ENCODE measurements at regions not wholly inside any gene's neighbourhood (a gene's known extent, or its start where the extent isn't known, plus 50 kb on each side); places are given as distances from the start of the nearest gene placed in this dataset.

- DNase-seq: no peak
Measured at GRCh38 chr22:23405366-23405851, 174.7 kb downstream of the IGLL1 start.

DNA sequence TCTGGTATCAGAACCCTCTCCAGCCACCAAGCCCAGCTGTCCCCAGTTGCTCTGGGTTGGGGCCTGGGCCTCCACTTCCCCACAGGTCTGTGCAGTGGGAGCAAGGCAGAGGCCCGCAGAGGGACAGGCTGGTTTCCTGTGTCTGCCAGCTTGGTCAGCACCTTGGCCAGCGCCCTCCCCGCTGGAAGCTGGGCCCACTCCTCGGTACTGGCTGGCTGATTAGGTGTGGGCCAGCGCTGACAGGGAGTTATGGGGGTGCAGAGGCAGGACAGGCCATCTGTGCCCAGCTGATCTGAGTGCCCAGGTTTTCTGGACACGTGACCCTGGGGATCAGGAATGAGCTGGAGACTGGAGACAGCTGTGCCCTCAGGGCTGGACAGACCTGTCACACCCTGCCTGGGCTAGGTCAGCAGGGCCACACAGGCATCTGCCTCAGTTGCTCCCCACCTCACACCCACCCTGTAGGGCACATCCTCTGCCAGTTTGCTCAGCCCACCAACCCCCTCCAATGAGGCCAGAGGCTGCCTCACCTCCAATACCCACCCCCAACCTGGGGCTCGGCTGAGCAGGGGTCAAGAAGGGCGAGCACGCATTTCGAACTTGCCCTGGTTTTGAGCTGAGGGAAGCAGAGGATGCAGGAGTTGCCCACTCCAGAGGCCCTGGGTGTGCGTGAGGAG lies 175.3 kb downstream of the IGLL1 start:
- DNase-seq: no peak

DNA sequence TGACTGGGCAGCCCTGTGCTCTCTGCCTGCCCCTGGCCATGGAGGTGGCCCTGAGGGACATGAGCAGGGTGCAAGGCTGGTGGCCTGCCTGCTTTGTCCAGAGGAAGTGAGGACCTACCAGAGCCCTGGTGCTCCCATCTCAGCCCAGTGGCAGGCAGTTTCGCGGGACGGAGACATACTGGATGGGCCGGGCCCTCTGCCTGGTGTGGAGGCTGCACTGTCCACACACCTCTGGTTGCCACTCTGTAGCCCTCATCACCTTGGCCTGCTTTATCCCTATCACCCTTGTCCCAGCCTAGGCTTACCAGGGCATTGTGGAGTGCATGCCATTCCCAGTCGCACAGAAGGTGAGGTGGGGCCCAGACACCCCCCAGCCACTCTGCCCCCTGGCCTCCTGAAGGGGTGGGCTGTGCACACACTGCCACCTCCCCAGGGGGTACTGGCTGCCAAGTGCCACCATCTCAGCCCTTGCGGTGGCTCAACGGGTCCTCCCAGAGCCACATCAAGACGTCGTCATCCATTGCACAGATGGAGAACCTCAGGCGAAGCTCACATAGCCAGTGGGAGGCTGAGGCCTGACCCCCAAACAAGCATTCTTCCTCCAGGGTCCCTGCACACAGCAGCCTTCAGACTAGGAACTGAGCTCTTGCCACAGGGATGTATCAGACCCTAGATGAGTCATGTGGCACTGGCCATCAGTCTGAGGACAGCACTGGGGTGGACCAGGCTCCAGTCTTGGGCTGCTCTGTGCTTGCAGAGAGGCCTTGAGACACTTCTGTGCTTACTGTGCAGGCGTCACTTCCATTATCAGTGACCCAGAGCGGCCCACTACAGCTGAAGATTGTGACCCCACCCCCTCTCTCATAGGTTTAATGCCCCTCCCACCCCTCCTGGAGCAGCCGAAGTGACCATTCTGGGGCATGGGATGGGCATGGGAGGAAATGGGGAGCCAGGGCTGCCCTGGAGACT lies 176.1 kb downstream of the IGLL1 start:
- DNase-seq: no peak

DNA sequence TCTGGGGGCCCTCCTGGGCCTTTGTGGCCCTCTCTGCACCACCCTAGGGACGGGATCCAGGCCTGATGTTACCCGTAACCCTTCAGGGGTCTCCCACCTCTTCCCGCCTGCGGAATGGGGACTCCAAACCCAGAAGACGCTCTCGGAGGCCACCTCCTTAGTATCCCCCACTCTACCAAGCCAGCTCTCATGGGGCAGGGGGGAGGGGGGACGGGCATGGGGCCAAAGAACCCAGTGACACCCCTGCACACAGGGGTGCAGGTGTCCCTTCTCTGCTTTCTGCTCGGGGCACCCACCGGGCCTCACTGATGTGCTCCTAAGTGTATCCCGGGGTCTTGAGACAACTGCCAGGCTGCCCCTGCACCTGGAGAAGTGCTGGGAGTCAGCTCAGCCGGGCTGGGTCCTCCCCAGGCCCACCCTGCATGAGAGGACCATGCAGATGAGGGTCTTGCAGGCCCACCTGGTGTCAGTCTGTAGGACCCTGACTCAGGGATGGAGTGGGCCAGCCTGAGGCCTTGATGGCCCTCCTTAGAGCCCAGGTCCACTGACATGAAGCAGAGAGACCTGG lies 176.9 kb downstream of the IGLL1 start:
- DNase-seq: no peak

DNA sequence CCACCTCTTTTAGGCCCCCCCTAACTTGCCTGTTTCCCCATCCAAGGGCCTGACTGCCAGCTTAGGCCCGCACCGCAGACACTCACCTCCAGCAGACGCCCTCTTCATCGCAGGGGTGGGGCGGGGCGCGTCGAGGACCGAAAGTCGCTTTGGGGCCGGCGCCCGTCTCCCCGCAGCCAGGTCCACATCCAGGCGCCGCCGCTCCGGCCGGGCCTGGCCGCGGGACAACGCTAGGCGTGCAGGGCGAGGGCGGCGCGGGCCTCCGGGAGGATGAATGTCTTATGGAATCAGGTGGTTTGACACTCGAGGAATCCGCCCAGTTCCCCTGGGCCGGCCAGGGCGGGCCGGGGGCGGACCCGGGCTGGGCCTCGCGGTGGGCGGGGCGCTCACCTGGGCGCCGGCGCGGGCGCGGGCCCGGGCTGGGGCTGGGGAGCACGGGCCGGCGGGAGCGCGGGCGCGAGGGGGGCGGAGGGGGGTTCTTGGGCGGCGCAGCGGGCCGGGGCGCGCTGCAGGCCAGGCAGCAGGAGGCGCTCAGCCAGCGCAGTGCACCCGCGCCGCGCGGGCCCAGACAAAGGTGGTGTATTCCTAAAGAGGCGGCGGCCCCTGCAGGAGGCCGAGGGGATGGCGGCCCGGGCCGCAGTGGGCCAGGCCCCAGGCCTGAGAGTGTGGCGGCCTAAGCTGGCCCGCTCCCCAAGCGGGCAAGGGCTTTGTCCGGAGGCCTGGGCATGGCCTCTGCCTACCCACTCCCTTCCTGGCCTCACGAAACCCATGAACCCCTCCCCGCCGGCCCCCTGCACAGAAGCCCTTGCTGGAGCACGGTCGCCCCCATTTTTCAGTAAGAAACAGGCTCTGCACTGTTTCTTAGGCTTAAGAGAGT lies 177.6 kb downstream of the IGLL1 start:
- DNase-seq: peak; percentile 58

- no peak for DNase-seq
Measured at GRCh38 chr22:23401910-23402274, 178.2 kb downstream of the IGLL1 start.

DNA sequence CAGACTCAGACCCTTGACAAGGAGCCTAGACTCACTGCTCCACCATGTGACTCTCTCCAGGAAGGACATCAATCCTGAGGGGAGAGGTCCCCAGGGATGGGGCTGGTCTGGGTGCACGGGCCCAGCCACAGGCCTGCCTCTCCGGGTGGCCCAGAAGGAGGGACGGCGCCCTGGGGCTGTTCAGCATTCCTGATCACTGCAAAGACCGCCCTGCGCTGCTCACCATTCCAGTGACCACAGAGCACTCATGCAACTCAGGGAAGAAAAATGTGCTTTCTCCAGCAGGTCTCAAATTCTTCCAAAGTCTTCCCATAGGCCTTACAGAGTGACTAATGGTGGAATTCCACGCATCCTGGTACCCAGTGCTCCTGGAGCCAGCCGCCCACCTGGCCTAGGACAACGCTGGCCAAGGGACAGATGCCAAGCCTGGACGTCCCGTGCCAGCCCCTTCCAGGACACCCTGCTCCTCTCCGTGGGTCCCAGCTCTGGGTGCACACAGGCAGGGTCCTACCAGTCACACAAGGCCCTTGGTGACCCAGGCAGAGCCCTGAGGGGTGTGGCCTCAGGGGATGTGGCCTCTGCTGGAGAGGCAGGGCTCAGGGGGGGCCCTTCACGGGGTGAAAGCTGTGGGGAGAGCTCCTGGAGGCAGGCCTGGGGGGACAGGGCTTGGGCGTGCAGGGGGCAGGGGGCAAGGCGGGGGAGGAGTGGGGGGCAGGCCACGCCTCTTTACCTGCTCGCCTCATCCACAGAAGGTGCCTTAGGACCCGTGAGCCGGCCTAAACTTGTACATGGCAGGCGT lies 178.8 kb downstream of the IGLL1 start:
- no peak for DNase-seq

GRCh38 chr22:23400286-23400981 lies 179.7 kb downstream of the IGLL1 start:
- DNase-seq: no peak

DNA sequence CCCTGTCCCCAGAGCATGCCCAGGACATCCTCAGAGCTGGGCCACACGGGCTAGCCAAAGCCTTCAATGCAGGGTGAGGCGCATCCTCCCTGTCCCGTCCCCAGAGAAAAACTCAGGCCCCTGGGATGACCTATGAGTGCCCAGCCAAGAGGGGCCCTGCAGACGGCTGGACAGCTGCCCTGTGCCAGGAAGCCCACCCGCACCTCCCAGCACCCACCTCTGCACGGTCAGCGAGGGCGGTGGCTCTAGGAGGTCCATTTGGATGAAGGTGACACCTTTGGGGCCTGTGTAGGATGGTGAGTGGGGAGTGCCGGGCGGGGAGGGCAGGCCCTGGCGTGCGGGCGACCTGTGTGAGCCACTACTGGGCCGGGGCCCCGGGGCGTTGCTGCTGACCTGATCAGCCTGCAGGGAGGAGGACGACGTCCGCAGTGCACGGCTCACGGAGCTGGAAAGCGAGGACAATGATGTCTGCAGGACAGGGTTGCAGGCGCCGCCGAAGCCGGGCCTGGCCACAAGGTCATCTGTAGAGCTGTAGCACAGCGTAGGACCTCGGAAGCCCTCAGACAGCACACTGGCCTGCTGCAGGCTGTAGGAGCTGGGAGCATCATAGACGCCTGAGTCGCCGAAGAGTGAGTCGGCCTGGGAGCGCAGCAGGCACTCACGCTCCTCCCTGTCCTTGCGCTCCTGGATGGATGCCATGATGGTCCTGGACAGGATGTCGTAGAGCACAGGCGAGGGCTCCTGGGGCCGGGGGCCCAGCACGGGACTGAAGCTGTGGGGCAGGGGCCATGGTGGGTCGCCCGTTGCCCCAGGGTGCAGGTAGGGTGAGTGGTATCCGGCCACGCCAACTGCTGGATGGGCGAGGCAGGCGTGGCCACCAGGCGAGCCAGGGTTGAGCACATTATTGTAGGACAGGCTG lies 180.5 kb downstream of the IGLL1 start:
- DNase-seq: no peak

GRCh38 chr22:23398701-23399366 lies 181.3 kb downstream of the IGLL1 start:
- no peak for DNase-seq

DNA sequence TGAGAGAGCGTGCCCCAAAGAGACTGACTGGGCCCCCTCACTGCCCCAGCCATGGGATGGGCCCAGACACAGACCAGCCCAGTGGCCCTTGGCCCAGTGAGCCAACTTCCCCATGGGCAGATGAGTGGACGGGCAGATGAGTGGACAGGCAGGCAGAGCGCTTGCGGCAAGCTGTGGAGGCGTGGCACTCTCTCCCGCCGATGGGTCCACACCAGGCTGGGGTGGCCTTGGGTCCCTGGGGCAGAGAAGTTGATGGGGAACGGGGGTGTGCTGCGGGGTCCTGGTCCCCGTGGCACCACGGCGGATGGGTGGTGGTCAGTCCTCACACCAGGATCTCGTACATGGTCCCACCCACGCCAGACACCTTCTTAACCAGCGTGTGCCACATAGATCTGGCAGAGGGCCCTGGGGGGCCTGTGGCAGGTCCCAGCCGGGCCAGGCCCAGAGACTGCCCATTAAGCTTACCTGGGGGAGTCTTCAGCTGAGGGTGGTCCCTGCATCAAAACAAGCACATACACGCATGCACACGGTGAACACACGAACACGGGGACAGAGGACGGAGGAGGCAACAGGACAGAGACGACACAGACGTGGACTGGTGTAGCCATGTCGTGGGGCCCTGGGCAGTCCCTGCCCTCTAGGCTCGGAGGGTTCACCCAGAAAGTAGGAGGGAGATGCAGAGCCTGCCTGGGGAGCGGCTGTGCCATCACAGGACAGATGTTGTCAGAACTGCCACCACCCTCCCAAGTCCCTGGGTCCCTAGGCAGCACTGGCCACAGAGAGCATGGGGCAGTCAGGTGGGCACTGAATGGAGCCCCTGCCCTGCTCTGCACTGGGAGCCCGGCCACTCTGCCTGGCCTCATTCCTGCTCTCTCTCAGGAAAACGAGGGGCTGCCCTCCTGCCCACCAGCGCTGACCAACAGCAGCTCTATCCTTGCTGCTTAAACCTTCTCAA lies 182.2 kb downstream of the IGLL1 start:
- DNase-seq: no peak

GRCh38 chr22:23397008-23397612 lies 183.0 kb downstream of the IGLL1 start:
- no peak for DNase-seq

DNA sequence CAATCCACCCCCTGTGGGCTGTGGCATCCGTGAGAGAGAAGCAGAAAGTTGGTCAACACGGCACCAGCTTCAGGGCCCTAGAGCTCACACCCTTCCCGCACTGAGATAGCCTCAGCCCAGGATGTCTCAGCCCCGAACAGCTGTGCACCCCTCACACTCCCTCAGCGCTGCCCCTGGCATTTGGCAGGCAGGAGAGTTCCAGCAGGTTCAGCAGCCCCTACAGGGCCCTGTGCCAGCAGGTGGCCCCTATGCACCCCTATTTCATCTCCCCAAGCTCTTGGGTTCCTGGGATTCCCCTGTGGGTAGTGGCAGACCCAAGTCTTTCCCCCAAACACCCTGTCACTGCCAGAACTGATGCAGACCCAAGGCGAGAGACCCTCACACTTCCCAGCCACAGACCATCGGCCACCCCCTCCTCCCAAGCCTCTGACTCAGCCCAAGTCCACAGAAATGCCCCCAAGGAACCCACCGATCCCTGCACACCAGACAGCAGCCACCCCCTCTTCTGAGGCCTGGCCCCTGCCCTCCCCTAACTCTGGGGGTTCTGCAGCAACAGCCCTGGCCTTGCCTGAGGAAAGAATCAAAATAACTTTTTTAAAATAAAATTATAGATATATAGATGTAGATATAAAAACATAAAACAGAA lies 183.6 kb downstream of the IGLL1 start:
- no peak for DNase-seq

DNA sequence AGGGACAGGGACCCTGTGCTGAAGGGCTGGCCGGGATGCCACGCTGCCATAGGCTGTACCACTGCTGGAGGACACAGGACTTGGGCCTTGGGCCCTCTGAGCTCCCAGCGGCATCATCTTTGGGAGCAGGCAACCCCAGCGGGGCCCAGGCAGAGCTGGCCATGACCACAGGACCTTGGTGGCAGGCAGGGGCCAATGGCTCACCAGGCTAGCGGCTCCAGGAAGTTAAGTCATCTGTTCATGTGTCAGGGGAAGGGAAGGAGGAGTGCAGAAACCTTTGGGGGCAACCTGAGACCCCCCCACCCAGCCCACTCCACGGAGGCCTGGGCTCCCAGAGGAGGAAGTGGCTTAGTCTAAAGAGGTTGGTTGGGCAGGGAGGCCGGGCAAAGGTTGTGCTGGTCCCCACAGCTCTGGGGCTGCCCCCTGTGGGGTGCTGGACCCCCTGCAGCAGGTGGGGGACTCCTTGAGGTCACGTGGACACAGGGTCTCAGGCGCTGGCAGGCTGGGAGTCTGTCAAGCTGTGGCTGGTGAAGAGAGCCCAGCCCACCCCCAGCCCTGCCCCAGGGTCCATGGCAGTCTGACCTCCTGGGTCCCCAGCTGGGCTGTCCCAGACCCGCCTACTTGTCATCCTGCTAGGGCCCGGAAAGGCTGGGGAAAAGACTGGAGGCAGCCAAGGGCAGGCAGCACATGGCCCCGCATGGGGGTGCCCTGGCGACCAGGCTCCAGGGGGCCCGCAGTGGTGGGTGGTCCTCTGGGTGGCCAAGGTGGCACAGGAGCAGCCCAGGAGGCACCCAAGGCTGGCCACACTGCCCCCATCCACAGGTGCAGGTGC lies 184.3 kb downstream of the IGLL1 start:
- no peak for DNase-seq

GRCh38 chr22:23394525-23395326 lies 185.4 kb downstream of the IGLL1 start:
- DNase-seq: no peak
